Cardiac septum (tissue), 1 donor: ENCODE measurements at regions not wholly inside any gene's neighbourhood (a gene's known extent, or its start where the extent isn't known, plus 50 kb on each side); places are given as distances from the start of the nearest gene placed in this dataset.
"Not testable (repeated sequence)": the region's sequence is repeated elsewhere in the genome, so short reads cannot be mapped to it uniquely, and the experiment has no call there.

Experiments
- DNase-seq: peaks from one replicate; pipeline ENCODE4 v3.0.0-alpha.2; 2020; ENCODE audit warnings: low spot score
- intact Hi-C: fragments of 100-400 bp; cut with DNase I; formaldehyde crosslinking; loops from one replicate; pipeline ENCODE4 v1.14.0; 2022
- donor health status: DM: no; HTN: no; CAD: no.

GRCh38 chr13:81148822-81149221 lies 807.9 kb upstream of the SPRY2 start:
- DNase-seq, result no peak
- intact Hi-C loops, result no loop called here

- intact Hi-C loops, DNase-seq: not testable (repeated sequence)
These were observed 805.6 kb upstream of the SPRY2 start for GRCh38 chr13:81146576-81146975.

GRCh38 chr13:81142306-81142999 lies 801.5 kb upstream of the SPRY2 start:
- intact Hi-C loops, result no loop called here
- DNase-seq, result no peak

GRCh38 chr13:81140675-81141074 lies 799.7 kb upstream of the SPRY2 start:
- DNase-seq, result no peak

GRCh38 chr13:81139987-81140386 lies 799.1 kb upstream of the SPRY2 start:
- intact Hi-C loops, result no loop called here
- no peak for DNase-seq

More at GRCh38 chr13:81140675-81141074, 799.7 kb upstream of the SPRY2 start:
- intact Hi-C loops, result no loop called here

- intact Hi-C loops, result no loop called here
- DNase-seq, result no peak
These were observed 797.5 kb upstream of the SPRY2 start for GRCh38 chr13:81138353-81138980.

GRCh38 chr13:81133066-81133465 lies 792.1 kb upstream of the SPRY2 start:
- intact Hi-C loops, result no loop called here
- no peak for DNase-seq

- intact Hi-C loops, result no loop called here
- no peak for DNase-seq
These were observed 776.5 kb upstream of the SPRY2 start for GRCh38 chr13:81117416-81117815.

GRCh38 chr13:81116461-81117282 lies 775.7 kb upstream of the SPRY2 start:
- intact Hi-C loops, result no loop called here
- no peak for DNase-seq

- no peak for DNase-seq
- intact Hi-C loops, result no loop called here
These were observed 768.1 kb upstream of the SPRY2 start for GRCh38 chr13:81109026-81109425.

GRCh38 chr13:81106348-81106747 lies 765.4 kb upstream of the SPRY2 start:
- no peak for DNase-seq
- intact Hi-C loops, result no loop called here

GRCh38 chr13:81104035-81104715 lies 763.2 kb upstream of the SPRY2 start:
- intact Hi-C loops, result no loop called here
- DNase-seq, result no peak

GRCh38 chr13:81102066-81102465 lies 761.1 kb upstream of the SPRY2 start:
- DNase-seq, intact Hi-C loops: not testable (repeated sequence)

- intact Hi-C loops, result no loop called here
- no peak for DNase-seq
These were observed 748.6 kb upstream of the SPRY2 start for GRCh38 chr13:81089371-81090157.

- DNase-seq, result no peak
- intact Hi-C loops, result no loop called here
These were observed 740.1 kb upstream of the SPRY2 start for GRCh38 chr13:81080911-81081454.

- DNase-seq, result no peak
- intact Hi-C loops, result no loop called here
These were observed 737.1 kb upstream of the SPRY2 start for GRCh38 chr13:81078048-81078447.

GRCh38 chr13:81069822-81070221 lies 728.9 kb upstream of the SPRY2 start:
- DNase-seq, intact Hi-C loops: not testable (repeated sequence)

GRCh38 chr13:81058916-81059290 lies 718.0 kb upstream of the SPRY2 start:
- intact Hi-C loops, result no loop called here
- no peak for DNase-seq
